Gastrocnemius medialis (tissue), 4 donors: ENCODE measurements at regions not wholly inside any gene's neighbourhood (a gene's known extent, or its start where the extent isn't known, plus 50 kb on each side); places are given as distances from the start of the nearest gene placed in this dataset.

Experiments used
- POLR2A ChIP-seq, 2 donors: fragments of 450-650 bp; IDR thresholded peaks; one replicate each; pipeline ENCODE4 v1.6.1; 2017; ENCODE audit warnings: antibody characterized with exemption in 2 of 2, mild to moderate bottlenecking in 2 of 2, moderate library complexity in 2 of 2
- TF ChIP-seq, protein P1 (sequence below), 5 experiments: fragments of 450-650 bp in 3 of 5; fragments of 200-600 bp in 2 of 5; sonication (generic) in 2 of 5; IDR thresholded peaks in 4 of 5; conservative IDR thresholded peaks in 1 of 5; 1 replicate in 4 of 5; 2 replicates in 1 of 5; pipeline ENCODE4 v1.5.1; 2016 to 2019; ENCODE audit warnings: antibody characterized with exemption in 5 of 5, mild to moderate bottlenecking in 3 of 5, moderate library complexity in 3 of 5

DNA sequence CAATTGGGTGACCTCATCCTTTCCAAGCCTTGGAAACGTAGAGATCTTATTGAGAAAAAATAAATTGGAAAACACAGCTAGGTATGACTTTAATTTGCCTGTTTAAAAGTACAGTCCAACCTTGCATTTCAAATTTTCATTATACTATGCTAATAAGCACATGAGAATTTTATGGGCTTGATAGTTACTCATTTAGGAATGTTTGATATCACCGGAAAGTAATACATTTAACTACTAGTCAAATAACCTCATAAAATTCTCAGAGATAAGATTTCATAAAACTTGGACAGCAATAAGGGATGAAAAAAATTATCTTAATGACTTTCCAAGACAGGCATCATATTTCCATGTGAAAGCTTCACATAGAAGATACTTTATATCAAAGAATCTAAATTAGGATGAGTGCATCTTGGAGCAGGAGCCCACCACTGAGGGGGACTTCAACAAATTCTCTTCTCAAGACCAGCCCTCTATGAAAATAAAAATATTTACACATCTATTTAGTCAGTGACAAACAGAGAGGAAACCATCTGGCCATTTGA, 236.3 kb downstream of the EPHA7 start:
- TF ChIP-seq, protein P1, sequence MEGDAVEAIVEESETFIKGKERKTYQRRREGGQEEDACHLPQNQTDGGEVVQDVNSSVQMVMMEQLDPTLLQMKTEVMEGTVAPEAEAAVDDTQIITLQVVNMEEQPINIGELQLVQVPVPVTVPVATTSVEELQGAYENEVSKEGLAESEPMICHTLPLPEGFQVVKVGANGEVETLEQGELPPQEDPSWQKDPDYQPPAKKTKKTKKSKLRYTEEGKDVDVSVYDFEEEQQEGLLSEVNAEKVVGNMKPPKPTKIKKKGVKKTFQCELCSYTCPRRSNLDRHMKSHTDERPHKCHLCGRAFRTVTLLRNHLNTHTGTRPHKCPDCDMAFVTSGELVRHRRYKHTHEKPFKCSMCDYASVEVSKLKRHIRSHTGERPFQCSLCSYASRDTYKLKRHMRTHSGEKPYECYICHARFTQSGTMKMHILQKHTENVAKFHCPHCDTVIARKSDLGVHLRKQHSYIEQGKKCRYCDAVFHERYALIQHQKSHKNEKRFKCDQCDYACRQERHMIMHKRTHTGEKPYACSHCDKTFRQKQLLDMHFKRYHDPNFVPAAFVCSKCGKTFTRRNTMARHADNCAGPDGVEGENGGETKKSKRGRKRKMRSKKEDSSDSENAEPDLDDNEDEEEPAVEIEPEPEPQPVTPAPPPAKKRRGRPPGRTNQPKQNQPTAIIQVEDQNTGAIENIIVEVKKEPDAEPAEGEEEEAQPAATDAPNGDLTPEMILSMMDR (IDR thresholded peaks at IDR 0.05 in 4 of 5, conservative IDR thresholded peaks at IDR 0.05 in 1 of 5) = no peak
- no peak for TF ChIP-seq POLR2A (IDR thresholded peaks at IDR 0.05)
